ENCODE measurements at regions not wholly inside any gene's neighbourhood (a gene's known extent, or its start where the extent isn't known, plus 50 kb on each side); places are given as distances from the start of the nearest gene placed in this dataset.
"Not testable (repeated sequence)": the region's sequence is repeated elsewhere in the genome, so short reads cannot be mapped to it uniquely, and the experiment has no call there.

DNA sequence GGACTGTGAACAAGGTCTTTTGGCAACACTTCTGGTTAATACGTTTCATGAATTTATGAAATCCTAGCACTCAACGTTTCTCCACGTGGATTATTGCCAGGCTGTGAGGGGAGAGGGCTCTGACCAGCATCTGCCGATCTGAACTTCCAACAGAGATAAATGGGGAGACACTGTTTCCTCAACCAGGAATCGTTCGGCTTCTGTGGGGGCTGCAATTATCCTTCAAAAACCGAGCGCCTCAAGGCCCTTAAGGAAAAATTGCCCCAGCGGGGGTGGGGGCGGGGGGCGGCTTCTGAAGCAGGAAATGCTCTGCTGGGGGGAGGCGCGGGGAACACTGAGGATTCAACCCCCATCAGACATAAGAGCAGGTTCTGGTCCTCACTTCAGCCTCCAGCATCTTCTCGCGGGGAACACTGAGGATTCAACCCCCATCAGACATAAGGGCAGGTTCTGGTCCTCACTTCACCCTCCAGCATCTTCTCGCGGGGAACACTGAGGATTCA is 155.6 kb downstream of the BRD1 start:
- H3K4me3 ChIP-seq (ENCODE audit: low read depth, low read length) = no peak overlapping the region
- no peak for DNase-seq (ENCODE audit: low read depth)
- no peak for TF ChIP-seq MYC (IDR thresholded peaks at IDR 0.05; ENCODE audit: low read depth, low read length)
- TF ChIP-seq POLR2A (IDR thresholded peaks at IDR 0.05; ENCODE audit: extremely low read depth, insufficient read length) = no peak
- TF ChIP-seq, protein P1, sequence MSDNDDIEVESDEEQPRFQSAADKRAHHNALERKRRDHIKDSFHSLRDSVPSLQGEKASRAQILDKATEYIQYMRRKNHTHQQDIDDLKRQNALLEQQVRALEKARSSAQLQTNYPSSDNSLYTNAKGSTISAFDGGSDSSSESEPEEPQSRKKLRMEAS (IDR thresholded peaks at IDR 0.05; ENCODE audit: low read depth, low read length) = no peak
- TF ChIP-seq, protein P2, sequence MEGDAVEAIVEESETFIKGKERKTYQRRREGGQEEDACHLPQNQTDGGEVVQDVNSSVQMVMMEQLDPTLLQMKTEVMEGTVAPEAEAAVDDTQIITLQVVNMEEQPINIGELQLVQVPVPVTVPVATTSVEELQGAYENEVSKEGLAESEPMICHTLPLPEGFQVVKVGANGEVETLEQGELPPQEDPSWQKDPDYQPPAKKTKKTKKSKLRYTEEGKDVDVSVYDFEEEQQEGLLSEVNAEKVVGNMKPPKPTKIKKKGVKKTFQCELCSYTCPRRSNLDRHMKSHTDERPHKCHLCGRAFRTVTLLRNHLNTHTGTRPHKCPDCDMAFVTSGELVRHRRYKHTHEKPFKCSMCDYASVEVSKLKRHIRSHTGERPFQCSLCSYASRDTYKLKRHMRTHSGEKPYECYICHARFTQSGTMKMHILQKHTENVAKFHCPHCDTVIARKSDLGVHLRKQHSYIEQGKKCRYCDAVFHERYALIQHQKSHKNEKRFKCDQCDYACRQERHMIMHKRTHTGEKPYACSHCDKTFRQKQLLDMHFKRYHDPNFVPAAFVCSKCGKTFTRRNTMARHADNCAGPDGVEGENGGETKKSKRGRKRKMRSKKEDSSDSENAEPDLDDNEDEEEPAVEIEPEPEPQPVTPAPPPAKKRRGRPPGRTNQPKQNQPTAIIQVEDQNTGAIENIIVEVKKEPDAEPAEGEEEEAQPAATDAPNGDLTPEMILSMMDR (IDR thresholded peaks at IDR 0.05; ENCODE audit: low read depth, low read length) = no peak

DNA sequence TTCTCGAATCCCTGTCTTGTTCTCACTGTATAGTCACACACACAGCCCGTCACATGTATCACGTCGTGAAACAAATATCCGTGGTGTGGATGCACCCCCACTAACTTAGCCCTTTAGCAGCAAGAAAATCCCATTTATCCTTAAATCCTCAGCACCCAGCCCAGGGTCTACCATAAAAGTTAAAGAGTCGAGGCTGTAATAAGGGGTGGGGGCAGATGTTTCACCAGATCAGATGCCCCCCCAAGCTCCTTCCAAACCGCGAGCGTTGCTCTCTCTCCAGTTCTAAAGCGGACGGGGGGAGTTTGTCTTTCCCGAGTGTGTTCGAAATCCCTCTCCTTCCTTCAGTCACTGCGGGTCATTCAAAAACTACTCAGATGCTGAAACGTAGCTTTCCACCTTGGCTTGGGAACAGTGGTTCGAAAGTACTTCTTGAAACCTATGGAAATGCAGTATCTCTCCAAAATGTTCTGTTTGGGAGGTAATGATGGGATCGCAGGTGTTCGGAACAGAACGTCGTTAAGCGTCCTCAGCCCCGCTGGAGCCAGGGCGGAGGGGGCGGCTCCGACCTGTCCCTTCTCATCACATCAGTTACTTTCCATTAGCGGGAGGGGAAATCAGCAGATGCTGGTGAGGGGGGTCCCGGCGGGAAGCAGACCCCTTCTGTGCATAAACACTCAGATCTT is 156.2 kb downstream of the BRD1 start:
- H3K4me3 ChIP-seq (ENCODE audit: low read depth, low read length) = no peak overlapping the region
- DNase-seq (ENCODE audit: low read depth) = no peak
- TF ChIP-seq POLR2A (IDR thresholded peaks at IDR 0.05; ENCODE audit: extremely low read depth, insufficient read length) (no peak), MYC (IDR thresholded peaks at IDR 0.05; ENCODE audit: low read depth, low read length) (no peak)
- TF ChIP-seq, protein P1 (IDR thresholded peaks at IDR 0.05; ENCODE audit: low read depth, low read length) = no peak
- TF ChIP-seq, protein P2 (IDR thresholded peaks at IDR 0.05; ENCODE audit: low read depth, low read length) = no peak

DNA sequence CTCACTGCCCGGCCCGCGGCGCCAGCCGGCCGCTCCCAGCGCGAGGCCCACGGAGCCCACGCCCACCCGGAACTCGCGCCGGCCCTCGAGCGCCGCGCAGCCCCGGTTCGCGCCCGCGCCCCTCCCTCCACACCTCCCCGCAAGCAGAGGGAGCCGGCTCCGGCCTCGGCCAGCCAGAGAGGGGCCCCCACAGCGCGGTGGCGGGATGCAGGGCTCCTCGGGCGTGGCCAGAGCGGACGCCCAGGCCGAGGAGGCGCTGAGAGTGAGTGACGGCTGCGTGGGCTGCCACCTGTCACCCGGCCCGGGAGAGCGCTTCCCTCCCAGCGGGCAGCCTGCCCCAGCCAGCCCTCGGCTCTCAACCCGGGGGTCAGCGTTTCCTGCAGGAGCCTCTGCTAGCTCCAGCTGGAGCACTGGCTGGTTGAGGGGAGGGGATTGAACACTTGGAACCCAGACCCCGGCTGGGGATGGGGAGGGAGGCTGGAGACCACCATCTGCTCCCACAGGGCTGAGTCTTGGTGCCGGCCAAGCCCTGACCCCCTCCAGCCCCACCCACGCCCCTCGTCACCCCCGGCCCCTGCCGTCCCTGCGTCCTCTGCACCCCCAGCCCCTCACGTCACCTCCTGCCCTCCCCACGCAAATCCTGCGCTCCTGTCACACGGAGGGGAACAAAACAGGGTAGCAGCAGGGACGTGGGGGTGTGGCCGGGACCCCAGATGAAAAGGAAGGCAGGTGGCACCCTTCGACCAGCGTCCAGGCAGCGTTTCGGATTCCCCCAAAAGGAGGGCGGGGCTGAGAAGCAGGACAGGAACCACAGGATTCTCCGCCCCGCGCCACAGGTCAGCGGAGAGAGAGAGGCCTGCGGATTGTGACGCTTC is 157.0 kb downstream of the BRD1 start:
- TF ChIP-seq, protein P2 (IDR thresholded peaks at IDR 0.05; ENCODE audit: low read depth, low read length) = no peak
- TF ChIP-seq POLR2A (IDR thresholded peaks at IDR 0.05; ENCODE audit: extremely low read depth, insufficient read length) (no peak), MYC (IDR thresholded peaks at IDR 0.05; ENCODE audit: low read depth, low read length) (no peak)
- TF ChIP-seq, protein P1 (IDR thresholded peaks at IDR 0.05; ENCODE audit: low read depth, low read length) = no peak
- DNase-seq (ENCODE audit: low read depth) = no peak
- no peak overlapping the region for H3K4me3 ChIP-seq (ENCODE audit: low read depth, low read length)

DNA sequence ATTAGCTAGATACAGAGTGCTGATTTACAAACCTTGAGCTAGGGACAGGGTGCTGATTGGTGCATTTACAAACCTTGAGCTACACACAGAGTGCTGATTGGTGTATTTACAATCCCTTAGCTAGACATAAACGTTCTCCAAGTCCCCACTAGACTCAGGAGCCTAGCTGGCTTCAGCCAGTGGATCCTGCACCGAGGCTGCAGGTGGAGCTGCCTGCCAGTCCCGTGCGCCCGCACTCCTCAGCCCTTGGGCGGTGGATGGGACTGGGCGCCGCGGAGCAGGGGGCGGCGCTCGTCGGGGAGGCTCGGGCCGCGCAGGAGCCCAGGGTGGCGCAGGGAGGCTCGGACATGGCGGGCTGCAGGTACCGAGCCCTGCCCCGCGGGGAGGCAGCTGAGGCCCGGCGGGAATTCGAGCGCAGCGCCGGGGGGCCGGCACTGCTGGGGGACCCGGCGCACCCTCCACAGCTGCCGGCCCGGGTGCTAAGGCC is 157.7 kb downstream of the BRD1 start:
- not testable (repeated sequence) for DNase-seq (ENCODE audit: low read depth); H3K4me3 ChIP-seq (ENCODE audit: low read depth, low read length)

DNA sequence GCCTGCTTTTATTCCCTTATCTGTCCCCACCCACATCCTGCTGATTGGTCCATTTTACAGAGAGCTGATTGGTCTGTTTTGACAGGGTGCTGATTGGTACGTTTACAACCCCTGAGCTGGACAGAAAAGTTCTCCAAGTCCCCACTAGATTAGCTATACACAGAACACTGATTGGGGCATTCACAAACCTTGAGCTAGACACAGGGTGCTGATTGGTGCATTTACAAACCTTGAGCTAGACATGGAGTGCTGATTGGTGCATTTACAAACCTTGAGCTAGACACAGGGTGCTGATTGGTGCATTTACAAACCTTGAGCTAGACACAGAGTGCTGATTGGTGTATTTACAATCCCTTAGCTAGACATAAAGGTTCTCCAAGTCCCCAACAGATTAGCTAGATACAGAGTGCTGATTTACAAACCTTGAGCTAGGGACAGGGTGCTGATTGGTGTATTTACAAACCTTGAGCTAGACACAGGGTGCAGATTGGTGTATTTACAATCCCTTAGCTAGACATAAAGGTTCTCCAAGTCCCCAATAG is 158.2 kb downstream of the BRD1 start:
- H3K4me3 ChIP-seq (ENCODE audit: low read depth, low read length); DNase-seq (ENCODE audit: low read depth): not testable (repeated sequence)

DNA sequence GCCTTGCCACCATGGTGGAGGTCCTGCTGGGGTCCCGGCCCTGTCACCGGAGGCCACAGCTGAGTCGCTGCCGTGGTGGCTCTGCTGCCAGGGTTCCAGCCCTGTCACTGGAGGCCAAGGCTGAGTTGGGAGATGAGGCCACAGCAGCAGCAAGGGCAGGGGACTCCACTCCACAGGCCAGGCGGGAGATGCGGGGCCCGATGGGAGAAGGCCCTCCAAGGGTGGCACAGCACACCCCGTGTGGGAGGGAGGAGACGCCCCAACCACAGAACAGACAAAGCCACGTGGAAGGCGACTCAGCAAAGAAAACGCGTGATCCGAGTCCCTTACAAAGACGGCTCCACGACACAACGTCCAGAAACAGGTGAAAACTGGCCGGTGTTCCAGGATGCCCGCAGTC is 159.3 kb downstream of the BRD1 start:
- no peak for DNase-seq (ENCODE audit: low read depth)
- TF ChIP-seq, protein P1 (IDR thresholded peaks at IDR 0.05; ENCODE audit: low read depth, low read length) = no peak
- no peak for TF ChIP-seq POLR2A (IDR thresholded peaks at IDR 0.05; ENCODE audit: extremely low read depth, insufficient read length)
- TF ChIP-seq, protein P2 (IDR thresholded peaks at IDR 0.05; ENCODE audit: low read depth, low read length) = no peak
- no peak for TF ChIP-seq MYC (IDR thresholded peaks at IDR 0.05; ENCODE audit: low read depth, low read length)
- H3K4me3 ChIP-seq (ENCODE audit: low read depth, low read length) = no peak overlapping the region

Data from NB4 (cell line).